AG10803 (cell line): ENCODE measurements at regions not wholly inside any gene's neighbourhood (a gene's known extent, or its start where the extent isn't known, plus 50 kb on each side); places are given as distances from the start of the nearest gene placed in this dataset.

ENCODE experiments used
- DNase-seq: peaks from one replicate; pipeline ENCODE4 v3.0.0; 2010; ENCODE audit warnings: low read depth
- H3K4me3 ChIP-seq: 2 replicates; pipeline ENCODE4 v1.5.1; 2011; ENCODE audit warnings: mild to moderate bottlenecking, low read length, control low read depth
- CTCF ChIP-seq: conservative IDR thresholded peaks from 2 replicates; pipeline ENCODE4 v1.5.1; 2011; ENCODE audit warnings: mild to moderate bottlenecking, low read length, control low read depth, inconsistent platforms

GRCh38 chr13:31081316-31081715, 80.4 kb downstream of the HSPH1 start:
- no peak overlapping the region for H3K4me3 ChIP-seq
- TF ChIP-seq CTCF: no peak
- no peak for DNase-seq

GRCh38 chr13:31074756-31075155, 86.9 kb downstream of the HSPH1 start:
- no peak for TF ChIP-seq CTCF
- H3K4me3 ChIP-seq: no peak overlapping the region
- DNase-seq: no peak

- H3K4me3 ChIP-seq: no peak overlapping the region
- no peak for TF ChIP-seq CTCF
- peak; percentile 34 for DNase-seq
Observed at GRCh38 chr13:31073859-31074718, 87.6 kb downstream of the HSPH1 start.

GRCh38 chr13:31072041-31072440, 89.7 kb downstream of the HSPH1 start:
- TF ChIP-seq CTCF: no peak
- H3K4me3 ChIP-seq: no peak overlapping the region
- DNase-seq: peak; percentile 17

- H3K4me3 ChIP-seq: no peak overlapping the region
- TF ChIP-seq CTCF: no peak
- no peak for DNase-seq
Observed at GRCh38 chr13:31069808-31070534, 91.7 kb downstream of the HSPH1 start.

- H3K4me3 ChIP-seq: no peak overlapping the region
- no peak for TF ChIP-seq CTCF
- no peak for DNase-seq
Observed at GRCh38 chr13:31068119-31068423, 93.6 kb downstream of the HSPH1 start.
